Hematopoietic multipotent progenitor cell treated with erythropoietin and hydrocortisone succinate and interleukin-3 and kit ligand, for 6 days (in vitro differentiated cells): ENCODE measurements at regions not wholly inside any gene's neighbourhood (a gene's known extent, or its start where the extent isn't known, plus 50 kb on each side); places are given as distances from the start of the nearest gene placed in this dataset.
A peak's percentile ranks its signal among the peaks of the same experiment; 100 is the strongest.
"Not testable (repeated sequence)": the region's sequence is repeated elsewhere in the genome, so short reads cannot be mapped to it uniquely, and the experiment has no call there.

ENCODE experiments used
- DNase-seq: peaks from one replicate; pipeline ENCODE4 v3.0.0-alpha.2; 2015

DNA sequence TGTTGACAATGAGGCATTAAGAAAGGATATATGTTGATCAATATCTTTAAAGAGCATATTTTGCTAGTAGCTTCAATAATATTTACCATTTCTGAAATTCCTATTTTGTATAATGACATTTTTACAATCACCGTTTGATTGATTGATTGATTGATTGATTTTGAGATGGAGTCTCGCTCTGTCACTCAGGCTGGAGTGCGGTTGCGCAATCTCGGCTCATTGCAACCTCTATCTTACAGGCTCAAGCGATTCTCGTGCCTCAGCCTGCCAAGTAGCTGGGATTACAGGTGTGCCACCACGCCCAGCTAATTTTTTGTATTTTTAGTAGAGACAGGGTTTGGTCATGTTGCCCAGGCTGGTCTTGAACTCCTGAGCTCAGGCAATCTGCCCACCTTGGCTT is 150.9 kb upstream of the TEX13D start:
- DNase-seq, result not testable (repeated sequence)

GRCh38 chrX:124190440-124190839 is 142.0 kb upstream of the TEX13D start:
- DNase-seq, result no peak

GRCh38 chrX:124194199-124194598 is 138.3 kb upstream of the TEX13D start:
- DNase-seq, result no peak

GRCh38 chrX:124194901-124195300 is 137.6 kb upstream of the TEX13D start:
- DNase-seq, result no peak

- no peak for DNase-seq
These were observed 129.1 kb upstream of the TEX13D start for GRCh38 chrX:124203311-124203710.

DNA sequence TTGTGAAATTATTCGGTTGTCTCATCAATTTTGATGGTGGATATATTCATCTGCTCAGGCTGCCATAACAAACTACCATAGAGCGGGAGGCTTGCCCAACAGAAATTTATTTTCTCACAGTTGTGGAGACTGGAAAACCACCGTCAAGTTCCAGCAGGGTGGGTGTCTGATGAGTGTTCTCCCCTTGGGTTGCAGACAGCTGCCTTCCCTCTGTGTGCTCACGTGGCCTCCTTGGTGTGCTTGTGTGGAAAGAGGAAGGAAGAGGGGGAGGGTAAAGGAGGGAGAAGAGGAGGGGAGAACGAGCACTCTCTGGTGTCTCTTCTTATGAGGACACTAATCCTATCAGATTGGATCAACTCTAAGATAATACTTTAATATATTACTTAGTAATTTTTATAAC is 123.8 kb upstream of the TEX13D start:
- peak; percentile 39 for DNase-seq

DNA sequence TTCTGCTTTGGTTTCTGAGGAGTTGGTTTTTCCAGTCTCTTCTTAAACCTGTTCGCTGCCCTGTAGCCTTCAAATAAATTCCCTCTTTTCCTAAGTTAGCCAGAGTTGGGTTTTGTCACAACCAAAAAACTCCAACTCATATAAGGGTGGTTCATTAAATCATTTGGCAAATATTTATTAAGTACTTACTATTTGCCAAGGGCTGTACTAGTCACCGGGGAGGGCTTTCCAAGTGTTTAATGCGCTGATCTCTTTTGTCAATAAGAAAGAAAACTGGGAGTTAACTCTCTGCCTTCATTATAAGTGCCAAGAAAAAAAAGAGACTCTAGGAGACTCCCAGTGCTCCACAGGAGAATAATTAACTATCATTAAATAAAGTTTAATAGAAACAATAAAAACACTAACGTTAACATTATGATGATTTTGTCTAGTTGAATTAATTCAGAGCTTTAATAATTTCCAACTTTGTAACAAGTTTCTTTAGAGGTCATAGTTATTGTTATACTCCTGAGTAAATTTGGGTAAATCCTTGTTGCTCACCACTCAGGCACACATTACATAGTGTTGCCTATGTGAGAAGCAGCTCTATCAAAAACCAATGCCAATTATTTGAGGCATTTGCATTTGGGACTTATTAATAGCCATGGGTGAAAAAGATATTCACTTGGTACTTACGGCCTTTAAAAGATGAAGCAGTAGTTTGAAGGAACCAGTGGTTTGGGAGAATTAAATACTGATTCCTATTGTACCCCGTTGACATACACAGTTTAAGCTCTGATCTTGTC is 122.5 kb upstream of the TEX13D start:
- DNase-seq, result no peak

- DNase-seq, result peak; percentile 74
These were observed 121.0 kb upstream of the TEX13D start for GRCh38 chrX:124211312-124211942.

- DNase-seq, result peak; percentile 71
These were observed 119.8 kb upstream of the TEX13D start for GRCh38 chrX:124212622-124213021.

DNA sequence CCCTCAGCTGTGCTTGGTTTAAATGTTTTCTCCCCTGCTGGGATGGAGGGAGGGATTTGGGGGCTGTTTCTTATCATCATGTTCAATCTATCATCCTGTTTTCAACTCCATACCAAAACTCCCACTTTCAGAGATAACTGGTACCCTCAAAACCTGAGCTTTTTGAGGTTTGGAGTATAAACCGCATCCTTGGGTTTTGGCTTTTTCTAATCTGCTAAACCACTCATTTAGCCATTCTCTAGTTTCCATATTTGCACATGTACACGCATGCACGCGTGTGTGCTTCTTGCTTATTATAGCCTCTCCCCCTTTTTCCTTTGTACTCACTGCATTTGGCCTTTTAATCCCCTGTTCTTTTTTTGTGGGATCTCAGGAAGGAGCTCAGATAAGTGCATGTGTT is 116.7 kb upstream of the TEX13D start:
- no peak for DNase-seq

- no peak for DNase-seq
These were observed 115.9 kb upstream of the TEX13D start for GRCh38 chrX:124216396-124217115.

GRCh38 chrX:124217304-124218251 is 114.9 kb upstream of the TEX13D start:
- peak; percentile 73 for DNase-seq

DNA sequence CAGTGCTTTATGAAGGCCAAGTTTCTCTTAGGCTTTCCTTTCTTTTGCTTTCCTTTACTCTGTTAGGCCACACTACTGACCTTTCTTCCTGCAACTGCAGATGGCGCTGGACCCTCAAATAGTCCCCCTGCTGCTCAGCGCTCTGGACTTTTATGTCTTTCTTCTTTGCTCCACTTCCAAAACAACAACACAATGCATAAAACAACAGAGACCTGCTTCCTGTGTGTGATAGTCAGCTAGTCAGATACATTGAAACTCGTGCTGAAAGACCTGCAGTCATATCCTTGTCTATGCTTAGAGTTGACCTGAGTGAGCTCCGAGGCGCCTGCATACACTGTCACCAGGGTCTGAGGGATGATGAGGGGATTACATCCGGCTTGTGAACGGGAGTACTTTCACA is 108.9 kb upstream of the TEX13D start:
- no peak for DNase-seq

DNA sequence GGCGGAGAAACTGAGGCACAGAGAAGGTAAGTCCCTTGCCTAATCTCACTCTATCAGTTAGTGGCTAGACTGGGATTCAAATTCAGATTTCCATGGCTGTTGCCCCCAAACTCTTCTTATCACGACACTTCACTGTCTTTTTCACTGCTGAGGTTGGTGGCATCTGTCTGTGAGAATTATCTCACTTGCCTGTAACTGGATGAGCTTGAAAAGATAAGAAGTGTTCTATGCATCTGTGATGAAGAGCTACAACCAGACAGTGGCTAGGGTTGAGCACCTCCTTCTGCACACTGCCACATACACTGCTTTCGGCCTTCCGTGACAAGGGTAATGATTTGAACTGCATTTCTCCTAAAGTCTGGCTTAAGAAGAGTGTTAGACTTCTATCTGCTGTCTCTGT is 107.9 kb upstream of the TEX13D start:
- DNase-seq, result no peak

DNA sequence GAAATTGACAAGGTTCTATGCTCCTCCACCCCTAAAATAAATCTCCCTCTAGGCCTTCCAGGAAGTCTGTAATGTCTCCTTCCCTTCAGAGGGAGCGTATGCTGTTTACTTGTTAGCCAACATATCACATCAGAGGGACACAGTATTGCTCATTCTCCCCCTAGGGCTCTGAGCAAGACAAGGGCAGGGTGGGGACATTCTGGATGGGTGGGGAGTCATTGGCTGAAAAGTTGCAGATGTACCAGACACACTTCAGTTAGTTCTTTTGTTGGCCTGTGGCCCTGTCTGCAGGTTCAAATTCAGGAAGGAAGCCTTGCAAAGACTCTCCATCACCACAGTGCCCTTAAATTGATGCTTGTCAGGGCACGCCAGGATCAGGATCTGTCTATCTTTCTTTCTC is 106.3 kb upstream of the TEX13D start:
- DNase-seq, result no peak

GRCh38 chrX:124228849-124229248 is 103.6 kb upstream of the TEX13D start:
- DNase-seq, result no peak

DNA sequence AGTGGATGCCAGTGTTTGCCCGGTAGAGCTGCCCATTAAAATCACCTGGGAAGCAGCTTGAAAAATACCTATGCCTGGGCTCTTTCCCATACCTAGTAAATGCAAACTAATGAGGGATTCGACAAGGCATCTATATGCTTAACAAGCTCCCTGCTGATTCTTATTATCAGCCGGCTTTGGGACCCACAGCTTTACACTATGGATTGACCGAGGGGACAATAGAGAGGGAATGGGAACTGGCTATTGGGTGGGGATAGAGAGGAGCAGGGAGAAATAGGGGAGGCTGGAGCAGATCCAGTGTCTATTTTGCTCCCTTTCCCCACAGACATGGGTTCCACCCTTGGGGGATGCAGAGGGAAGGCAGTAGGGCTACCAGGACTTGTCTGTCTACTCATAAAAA is 103.1 kb upstream of the TEX13D start:
- DNase-seq, result no peak

DNA sequence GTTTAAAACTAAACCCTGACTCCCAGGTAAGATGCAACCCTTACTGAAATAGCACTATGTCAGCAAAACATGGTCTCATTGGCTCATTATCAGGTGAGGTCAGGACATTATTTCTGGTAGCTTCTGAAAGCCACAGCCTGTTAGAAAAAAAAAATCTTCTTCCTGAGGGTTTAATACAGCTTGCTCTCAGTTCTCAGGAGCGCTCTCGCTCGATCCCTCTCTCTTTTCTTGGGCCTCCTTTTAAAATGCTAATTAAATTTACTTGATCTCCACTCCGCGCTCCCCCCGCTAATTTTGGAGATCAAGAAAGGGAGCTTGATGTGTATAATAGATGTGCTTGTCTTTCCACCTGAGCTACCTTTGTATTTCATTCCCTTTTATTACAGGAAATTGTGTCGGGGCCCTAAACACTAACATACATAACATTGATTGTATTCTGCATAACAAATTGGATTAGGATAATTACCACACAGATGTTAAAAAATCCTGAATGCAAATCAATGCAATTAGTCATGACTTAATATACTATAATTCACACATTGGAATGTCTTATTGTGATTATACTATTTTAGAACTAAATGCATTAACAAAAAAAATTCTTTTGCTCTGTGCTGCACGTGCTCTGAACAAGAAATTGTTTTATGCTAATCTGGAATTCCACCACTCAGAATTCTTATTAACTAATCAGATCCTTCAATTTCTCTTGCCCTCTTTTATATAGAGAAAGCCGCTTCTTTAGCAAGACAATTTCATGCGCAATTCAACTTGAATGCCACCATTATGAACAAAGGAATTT is 101.6 kb upstream of the TEX13D start:
- no peak for DNase-seq

DNA sequence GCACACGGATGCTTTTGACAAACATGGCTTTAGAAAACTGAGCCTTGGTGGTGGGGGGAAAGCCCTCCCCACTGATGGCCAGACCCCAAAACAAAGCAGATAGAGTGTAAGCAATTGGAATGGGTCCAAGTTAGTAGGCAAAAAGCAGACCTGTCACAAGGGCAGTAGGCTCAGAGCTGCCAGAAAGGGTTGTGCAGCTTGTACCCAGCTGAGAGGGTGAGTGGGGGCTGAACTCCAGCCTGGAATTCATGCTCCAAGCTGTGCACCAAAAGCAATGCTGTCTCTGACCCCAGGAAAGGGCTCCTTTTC is 101.1 kb upstream of the TEX13D start:
- DNase-seq, result no peak

DNA sequence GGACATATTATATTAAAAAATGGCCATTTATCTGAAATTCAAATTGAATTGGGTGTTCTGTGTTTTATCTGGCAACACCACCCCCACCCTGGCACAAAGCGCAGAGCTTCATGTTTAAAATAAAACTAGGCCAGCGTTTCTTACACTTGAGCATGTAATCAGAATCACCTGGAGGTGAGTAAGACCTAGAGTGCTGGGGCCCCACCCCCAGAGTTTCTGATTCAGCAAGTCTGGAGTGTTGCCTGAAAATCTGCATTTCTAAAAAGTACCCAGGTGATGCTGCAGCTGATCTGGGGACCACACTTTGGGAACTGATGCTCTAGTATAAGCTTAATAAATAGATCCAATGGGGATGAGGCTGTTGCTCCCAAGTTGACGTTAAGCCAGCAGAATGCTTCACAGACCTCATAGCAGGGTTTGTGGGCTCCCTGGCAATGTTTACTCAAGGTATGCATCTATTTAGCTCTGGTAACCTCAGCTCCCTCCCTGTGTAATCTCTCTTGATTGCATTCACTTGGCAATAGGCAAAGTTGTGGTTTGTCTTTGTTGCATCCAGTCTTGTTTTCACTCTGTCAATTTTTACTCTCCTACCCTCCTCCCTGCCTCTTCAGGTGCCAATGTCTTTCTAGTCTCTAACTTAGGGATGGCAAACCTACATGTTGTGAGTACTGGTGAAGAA is 99.8 kb upstream of the TEX13D start:
- no peak for DNase-seq

DNA sequence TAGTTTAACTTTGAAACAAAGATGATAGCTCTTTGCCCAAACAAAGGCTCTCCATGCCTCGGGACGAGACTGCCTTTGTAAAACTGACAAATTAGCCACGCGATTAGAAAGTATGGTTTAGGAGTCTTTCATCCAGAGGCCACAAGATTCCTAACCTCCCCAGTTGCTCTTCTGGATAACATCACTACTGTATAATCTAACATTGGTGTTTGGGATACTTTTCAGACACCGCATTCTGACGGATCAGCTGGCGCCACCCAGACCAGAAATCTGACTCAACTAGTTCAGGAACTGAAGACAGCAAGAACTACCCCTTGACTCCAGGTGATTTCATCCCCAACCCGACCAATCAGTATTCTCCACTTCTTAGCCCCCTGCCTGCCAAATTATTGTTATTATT is 98.1 kb upstream of the TEX13D start:
- no peak for DNase-seq

DNA sequence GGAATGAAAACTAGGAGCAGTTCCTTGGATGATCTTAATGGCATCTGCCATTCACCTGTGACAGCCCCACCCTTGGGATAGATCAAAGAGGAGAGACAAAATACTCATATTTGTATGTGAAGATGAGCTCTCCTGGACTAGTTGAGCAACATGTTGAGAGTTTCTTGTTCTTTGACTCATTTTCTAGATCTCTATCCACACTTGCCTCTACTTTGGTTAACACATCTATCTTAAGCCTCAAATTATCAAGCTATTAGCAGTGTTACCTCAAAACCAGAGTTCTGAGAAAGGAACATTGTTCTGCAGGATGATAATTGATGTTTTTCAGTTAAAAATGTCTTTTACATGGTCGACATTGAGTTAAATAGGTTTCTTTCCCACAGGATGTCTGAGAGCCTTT is 94.2 kb upstream of the TEX13D start:
- no peak for DNase-seq
